ENCODE measurements at regions not wholly inside any gene's neighbourhood (a gene's known extent, or its start where the extent isn't known, plus 50 kb on each side); places are given as distances from the start of the nearest gene placed in this dataset.

DNA sequence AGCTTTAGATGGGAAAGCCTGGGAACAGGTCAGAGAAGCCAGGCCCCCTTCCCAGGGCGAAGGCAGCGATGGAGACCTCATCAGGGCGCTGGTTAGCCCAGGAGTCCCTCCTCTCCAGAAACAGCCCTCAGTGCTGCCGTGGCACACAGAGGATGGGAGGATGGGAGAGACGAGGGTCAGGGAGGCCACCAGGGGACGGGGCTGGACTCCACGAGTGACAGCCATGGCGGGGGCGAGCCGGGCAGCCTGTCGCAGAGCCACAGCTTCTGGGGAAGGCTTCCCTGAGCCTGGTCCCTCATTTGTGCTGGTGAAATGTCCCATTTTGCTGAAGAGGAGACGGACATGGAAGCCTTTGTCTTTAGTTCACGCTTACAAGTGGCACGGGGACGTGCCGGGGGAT lies 1390.5 kb downstream of the TBC1D22A start:
- no peak for TF ChIP-seq KMT2A (CRISPR knock-in tag; IDR thresholded peaks at IDR 0.05)
- no peak for TF ChIP-seq PHF5A (CRISPR knock-in tag; IDR thresholded peaks at IDR 0.05; ENCODE audit: low read depth, unreplicated experiment)
- TF ChIP-seq, protein P1, sequence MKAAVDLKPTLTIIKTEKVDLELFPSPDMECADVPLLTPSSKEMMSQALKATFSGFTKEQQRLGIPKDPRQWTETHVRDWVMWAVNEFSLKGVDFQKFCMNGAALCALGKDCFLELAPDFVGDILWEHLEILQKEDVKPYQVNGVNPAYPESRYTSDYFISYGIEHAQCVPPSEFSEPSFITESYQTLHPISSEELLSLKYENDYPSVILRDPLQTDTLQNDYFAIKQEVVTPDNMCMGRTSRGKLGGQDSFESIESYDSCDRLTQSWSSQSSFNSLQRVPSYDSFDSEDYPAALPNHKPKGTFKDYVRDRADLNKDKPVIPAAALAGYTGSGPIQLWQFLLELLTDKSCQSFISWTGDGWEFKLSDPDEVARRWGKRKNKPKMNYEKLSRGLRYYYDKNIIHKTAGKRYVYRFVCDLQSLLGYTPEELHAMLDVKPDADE (CRISPR knock-in tag; IDR thresholded peaks at IDR 0.05) = no peak
- TF ChIP-seq BRCA1 (CRISPR knock-in tag; IDR thresholded peaks at IDR 0.05) = no peak
- TF ChIP-seq, protein P2, sequence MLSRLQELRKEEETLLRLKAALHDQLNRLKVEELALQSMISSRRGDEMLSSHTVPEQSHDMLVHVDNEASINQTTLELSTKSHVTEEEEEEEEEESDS (CRISPR knock-in tag; IDR thresholded peaks at IDR 0.05; ENCODE audit: borderline replicate concordance) = no peak
- TF ChIP-seq, protein P3, sequence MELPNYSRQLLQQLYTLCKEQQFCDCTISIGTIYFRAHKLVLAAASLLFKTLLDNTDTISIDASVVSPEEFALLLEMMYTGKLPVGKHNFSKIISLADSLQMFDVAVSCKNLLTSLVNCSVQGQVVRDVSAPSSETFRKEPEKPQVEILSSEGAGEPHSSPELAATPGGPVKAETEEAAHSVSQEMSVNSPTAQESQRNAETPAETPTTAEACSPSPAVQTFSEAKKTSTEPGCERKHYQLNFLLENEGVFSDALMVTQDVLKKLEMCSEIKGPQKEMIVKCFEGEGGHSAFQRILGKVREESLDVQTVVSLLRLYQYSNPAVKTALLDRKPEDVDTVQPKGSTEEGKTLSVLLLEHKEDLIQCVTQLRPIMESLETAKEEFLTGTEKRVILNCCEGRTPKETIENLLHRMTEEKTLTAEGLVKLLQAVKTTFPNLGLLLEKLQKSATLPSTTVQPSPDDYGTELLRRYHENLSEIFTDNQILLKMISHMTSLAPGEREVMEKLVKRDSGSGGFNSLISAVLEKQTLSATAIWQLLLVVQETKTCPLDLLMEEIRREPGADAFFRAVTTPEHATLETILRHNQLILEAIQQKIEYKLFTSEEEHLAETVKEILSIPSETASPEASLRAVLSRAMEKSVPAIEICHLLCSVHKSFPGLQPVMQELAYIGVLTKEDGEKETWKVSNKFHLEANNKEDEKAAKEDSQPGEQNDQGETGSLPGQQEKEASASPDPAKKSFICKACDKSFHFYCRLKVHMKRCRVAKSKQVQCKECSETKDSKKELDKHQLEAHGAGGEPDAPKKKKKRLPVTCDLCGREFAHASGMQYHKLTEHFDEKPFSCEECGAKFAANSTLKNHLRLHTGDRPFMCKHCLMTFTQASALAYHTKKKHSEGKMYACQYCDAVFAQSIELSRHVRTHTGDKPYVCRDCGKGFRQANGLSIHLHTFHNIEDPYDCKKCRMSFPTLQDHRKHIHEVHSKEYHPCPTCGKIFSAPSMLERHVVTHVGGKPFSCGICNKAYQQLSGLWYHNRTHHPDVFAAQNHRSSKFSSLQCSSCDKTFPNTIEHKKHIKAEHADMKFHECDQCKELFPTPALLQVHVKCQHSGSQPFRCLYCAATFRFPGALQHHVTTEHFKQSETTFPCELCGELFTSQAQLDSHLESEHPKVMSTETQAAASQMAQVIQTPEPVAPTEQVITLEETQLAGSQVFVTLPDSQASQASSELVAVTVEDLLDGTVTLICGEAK (IDR thresholded peaks at IDR 0.05) = no peak
- TF ChIP-seq, protein P3 (CRISPR knock-in tag; IDR thresholded peaks at IDR 0.05) = no peak
- no peak for TF ChIP-seq MTA3 (CRISPR knock-in tag; IDR thresholded peaks at IDR 0.05)
- TF ChIP-seq ARNTL (CRISPR knock-in tag; IDR thresholded peaks at IDR 0.05) = no peak
- TF ChIP-seq TCF7 (IDR thresholded peaks at IDR 0.05; ENCODE audit: low read depth) = no peak
- TF ChIP-seq EP300 (IDR thresholded peaks at IDR 0.05; ENCODE audit: low read depth in 2 of 2, low read length in 2 of 2) = no peak
- no peak for TF ChIP-seq EP300 (CRISPR knock-in tag; IDR thresholded peaks at IDR 0.05; ENCODE audit: borderline replicate concordance)
- TF ChIP-seq HOXA5 (CRISPR knock-in tag; IDR thresholded peaks at IDR 0.05) = no peak
- TF ChIP-seq ZFP37 (CRISPR knock-in tag; IDR thresholded peaks at IDR 0.05; ENCODE audit: borderline replicate concordance) = no peak

Measured in HepG2 (cell line).